K562 (cell line): ENCODE measurements at regions not wholly inside any gene's neighbourhood (a gene's known extent, or its start where the extent isn't known, plus 50 kb on each side); places are given as distances from the start of the nearest gene placed in this dataset.

Experiments used
- ARID1B ChIP-seq: fragments of 450-650 bp; IDR thresholded peaks from 2 replicates; pipeline ENCODE4 v1.6.1; 2016; ENCODE audit warnings: antibody characterized with exemption, mild to moderate bottlenecking, inconsistent platforms
- CREM ChIP-seq: IDR thresholded peaks from 2 replicates; pipeline ENCODE4 v1.6.1; 2014; ENCODE audit warnings: antibody characterized with exemption, low read depth
- LEF1 ChIP-seq: fragments of 450-650 bp; IDR thresholded peaks from 2 replicates; pipeline ENCODE4 v1.6.1; 2016; ENCODE audit warnings: mild to moderate bottlenecking
- MAZ ChIP-seq, 2 experiments: fragments of 450-650 bp in 1 of 2; sonication (generic) in 1 of 2; formaldehyde crosslinking; IDR thresholded peaks in 1 of 2; conservative IDR thresholded peaks in 1 of 2; 2 replicates each; pipeline versions ENCODE4 v1.4.0 to v1.5.0; 2020; ENCODE audit warnings: mild to moderate bottlenecking in 1 of 2, missing genetic modification reagents in 1 of 2
- RCOR1 ChIP-seq, 2 experiments: IDR thresholded peaks; 2 replicates each; pipeline ENCODE4 v1.6.1; 2012; ENCODE audit warnings: low read depth in 2 of 2, low read length in 2 of 2, borderline replicate concordance in 1 of 2, improper control_type of control experiment in 1 of 2
- SMARCC2 ChIP-seq: fragments of 450-650 bp; IDR thresholded peaks from 2 replicates; pipeline ENCODE4 v1.6.1; 2017; ENCODE audit warnings: antibody characterized with exemption, moderate library complexity, mild to moderate bottlenecking, low read depth
- ZBTB8A ChIP-seq: fragments of 450-650 bp; IDR thresholded peaks from 2 replicates; pipeline ENCODE4 v1.6.1; 2018; ENCODE audit warnings: mild to moderate bottlenecking, moderate library complexity; ENCODE audit not compliant: partially characterized antibody
- ZNF740 ChIP-seq, 3 experiments: fragments of 200-800 bp in 1 of 3; sonication (Bioruptor generic) in 1 of 3; sonication (generic) in 1 of 3; formaldehyde crosslinking in 1 of 3; IDR thresholded peaks; 2 replicates each; pipeline versions ENCODE4 v1.6.1 to v1.8.0; 2016 to 2022; ENCODE audit warnings: mild to moderate bottlenecking in 2 of 3, missing compliant biosample characterization in 2 of 3, missing genetic modification characterization in 2 of 3, missing genetic modification reagents in 1 of 3
- TF ChIP-seq, protein P1 (sequence below): sonication (generic); formaldehyde crosslinking; IDR thresholded peaks from 2 replicates; pipeline ENCODE4 v1.8.1; 2022; ENCODE audit warnings: missing genetic modification reagents

- TF ChIP-seq ZNF740 (CRISPR knock-in tag; IDR thresholded peaks at IDR 0.05): peak; percentile 36; the same call in 1 of the 2 replicates
- TF ChIP-seq ZNF740 (tag; IDR thresholded peaks at IDR 0.05): no peak
- TF ChIP-seq MAZ (CRISPR knock-in tag; conservative IDR thresholded peaks at IDR 0.05 in 1 of 2, IDR thresholded peaks at IDR 0.05 in 1 of 2): peak; percentile 53 to 54; a peak in 1 of 4 replicates
- TF ChIP-seq ARID1B: peak; percentile 98
- peak; percentile 63 for TF ChIP-seq CREM
- TF ChIP-seq, protein P1, sequence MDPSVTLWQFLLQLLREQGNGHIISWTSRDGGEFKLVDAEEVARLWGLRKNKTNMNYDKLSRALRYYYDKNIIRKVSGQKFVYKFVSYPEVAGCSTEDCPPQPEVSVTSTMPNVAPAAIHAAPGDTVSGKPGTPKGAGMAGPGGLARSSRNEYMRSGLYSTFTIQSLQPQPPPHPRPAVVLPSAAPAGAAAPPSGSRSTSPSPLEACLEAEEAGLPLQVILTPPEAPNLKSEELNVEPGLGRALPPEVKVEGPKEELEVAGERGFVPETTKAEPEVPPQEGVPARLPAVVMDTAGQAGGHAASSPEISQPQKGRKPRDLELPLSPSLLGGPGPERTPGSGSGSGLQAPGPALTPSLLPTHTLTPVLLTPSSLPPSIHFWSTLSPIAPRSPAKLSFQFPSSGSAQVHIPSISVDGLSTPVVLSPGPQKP (CRISPR knock-in tag): no peak
- TF ChIP-seq SMARCC2: peak; percentile 91
- no peak for TF ChIP-seq ZBTB8A
- peak; percentile 92 to 99 for TF ChIP-seq RCOR1 (IDR thresholded peaks at IDR 0.05; ENCODE audit: borderline replicate concordance in 1 of 2, low read depth in 2 of 2, low read length in 2 of 2)
- 0 out of 2 replicates have a peak, but pooled peaks have one; percentile 68 for TF ChIP-seq LEF1
These were observed 161.2 kb upstream of the IRX3 start (continued) for GRCh38 chr16:54447576-54448440.
